GM21528 (cell line): ENCODE measurements at regions not wholly inside any gene's neighbourhood (a gene's known extent, or its start where the extent isn't known, plus 50 kb on each side); places are given as distances from the start of the nearest gene placed in this dataset.
A peak's percentile ranks its signal among the peaks of the same experiment; 100 is the strongest.
"Not testable (repeated sequence)": the region's sequence is repeated elsewhere in the genome, so short reads cannot be mapped to it uniquely, and the experiment has no call there.

Experiments
- ATAC-seq: cut with Tn5 transposase; IDR thresholded peaks from one replicate; pipeline ENCODE4 v1.9.1; 2021; ENCODE audit warnings: mild to moderate bottlenecking, moderate library complexity; ENCODE audit not compliant: unreplicated experiment, low FRiP score

- no peak for ATAC-seq
Observed at GRCh38 chr4:100907465-100908454, 389.9 kb upstream of the EMCN start.

DNA sequence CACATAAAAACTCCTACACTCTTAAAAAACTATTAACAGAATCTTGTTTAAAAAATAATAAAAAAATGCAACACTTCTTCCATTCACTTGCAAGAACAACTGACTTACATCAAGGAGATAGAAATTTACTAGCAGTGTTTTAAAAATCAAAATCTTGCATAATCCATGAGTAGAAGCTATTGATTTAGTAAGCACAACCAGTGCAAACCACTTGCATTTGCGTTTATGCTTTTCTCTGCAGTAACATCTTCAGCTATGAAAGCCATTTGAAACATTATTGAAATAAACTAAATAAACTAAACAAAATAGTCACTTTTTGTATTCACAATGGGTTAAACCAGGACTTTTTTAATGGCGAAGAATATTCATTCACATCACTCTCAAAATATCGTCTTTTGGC is 389.2 kb upstream of the EMCN start:
- ATAC-seq: no peak

DNA sequence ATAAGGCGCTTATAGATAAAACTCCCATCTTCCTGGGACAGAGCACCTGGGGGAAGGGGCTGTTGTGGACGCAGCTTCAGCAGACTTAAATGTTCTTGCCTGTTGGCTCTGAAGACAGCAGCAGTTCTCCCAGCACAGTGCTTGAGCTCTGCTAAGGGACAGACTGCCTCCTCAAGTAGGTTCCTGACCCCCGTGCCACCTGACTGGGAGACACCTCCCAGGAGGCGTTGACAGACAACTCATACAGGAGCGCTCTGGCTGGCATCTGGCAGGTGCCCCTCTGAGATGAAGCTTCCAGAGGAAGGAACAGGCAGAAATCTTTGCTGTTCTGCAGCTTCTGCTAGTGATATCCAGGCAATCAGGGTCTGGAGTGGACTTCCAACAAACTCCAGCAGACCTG is 383.1 kb upstream of the EMCN start:
- ATAC-seq: not testable (repeated sequence)

- ATAC-seq: no peak
Observed at GRCh38 chr4:100900134-100900533, 382.3 kb upstream of the EMCN start.

- ATAC-seq: no peak
Observed at GRCh38 chr4:100898844-100899243, 381.0 kb upstream of the EMCN start.

- peak; percentile 94 for ATAC-seq
Observed at GRCh38 chr4:100895556-100896197, 377.9 kb upstream of the EMCN start.

- no peak for ATAC-seq
Observed at GRCh38 chr4:100894339-100894870, 376.6 kb upstream of the EMCN start.

DNA sequence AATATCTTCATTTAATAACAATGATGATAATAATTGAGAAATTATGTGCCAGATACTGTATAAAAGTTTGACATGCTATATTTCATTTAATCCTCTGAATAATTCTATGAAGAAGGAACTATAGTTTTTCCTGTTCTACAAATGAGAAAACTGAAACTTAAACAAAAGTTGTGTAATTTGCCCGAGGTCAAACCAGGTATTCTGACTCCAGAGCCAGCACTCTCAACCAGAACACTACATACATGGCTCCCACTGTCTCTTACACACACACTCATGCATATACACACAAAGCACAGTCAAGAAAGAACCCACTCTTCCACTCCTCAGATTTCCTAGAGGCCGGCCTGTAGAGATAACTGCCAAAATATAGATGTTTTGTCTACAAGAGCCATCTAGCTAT is 374.0 kb upstream of the EMCN start:
- ATAC-seq: no peak

- no peak for ATAC-seq
Observed at GRCh38 chr4:100889898-100890297, 372.1 kb upstream of the EMCN start.

DNA sequence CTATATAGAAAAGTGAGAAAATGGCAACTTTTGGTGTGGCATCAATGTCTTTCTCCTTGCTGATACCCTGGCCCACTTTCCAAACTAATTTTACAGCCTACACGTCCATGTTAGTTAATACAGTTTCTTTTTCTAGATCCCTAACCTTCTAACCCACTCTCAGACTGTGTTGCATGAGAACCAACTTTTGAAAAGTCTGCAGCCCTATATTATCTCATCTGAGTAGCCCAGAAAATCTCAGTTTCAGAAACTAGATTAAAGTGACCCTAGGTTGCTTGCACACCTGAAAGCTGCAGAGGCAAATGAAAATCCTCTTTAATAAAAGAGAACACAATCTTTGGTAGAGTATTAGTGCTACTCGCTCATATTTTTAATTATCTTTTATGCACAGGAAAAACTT is 371.6 kb upstream of the EMCN start:
- peak; percentile 57 for ATAC-seq

- no peak for ATAC-seq
Observed at GRCh38 chr4:100882661-100883060, 364.8 kb upstream of the EMCN start.

DNA sequence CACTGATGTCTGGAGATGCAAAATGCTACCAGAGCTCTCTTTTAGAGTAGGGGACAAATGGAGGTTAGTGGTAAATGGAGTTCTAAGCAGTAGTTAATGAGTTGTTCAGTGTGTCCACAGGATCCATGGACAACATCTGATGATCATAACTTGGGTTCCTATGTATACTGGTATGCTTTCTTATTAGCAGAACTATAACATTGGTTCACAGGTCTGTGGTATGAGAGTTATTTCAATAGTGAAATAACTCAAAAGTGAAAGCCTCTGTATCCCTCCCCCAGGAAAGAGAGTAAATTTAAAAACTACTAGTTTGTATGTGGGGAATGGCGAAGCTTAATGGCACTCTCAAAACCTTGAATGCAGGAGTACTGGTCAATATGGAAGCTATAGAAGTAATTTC is 363.5 kb upstream of the EMCN start:
- ATAC-seq: no peak

DNA sequence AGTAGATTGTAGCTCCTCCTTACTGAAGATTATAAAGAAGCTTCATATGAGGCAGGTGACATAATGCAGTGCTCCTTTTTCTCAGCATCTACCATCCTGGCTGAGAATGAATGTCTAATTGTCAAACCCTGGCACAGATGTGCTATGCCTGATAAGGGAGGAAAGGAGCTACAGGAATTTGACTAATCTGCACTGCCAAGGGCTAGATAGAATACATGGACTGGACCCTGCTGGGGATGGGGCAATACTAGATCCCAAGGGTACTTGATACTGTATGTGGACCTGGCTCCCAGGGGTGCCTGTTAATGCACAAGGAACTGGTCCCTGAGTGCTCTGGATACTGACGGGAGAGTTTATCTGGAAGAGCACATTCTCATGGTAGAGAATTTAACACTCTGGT is 362.2 kb upstream of the EMCN start:
- ATAC-seq: no peak

- ATAC-seq: no peak
Observed at GRCh38 chr4:100879471-100879870, 361.6 kb upstream of the EMCN start.

DNA sequence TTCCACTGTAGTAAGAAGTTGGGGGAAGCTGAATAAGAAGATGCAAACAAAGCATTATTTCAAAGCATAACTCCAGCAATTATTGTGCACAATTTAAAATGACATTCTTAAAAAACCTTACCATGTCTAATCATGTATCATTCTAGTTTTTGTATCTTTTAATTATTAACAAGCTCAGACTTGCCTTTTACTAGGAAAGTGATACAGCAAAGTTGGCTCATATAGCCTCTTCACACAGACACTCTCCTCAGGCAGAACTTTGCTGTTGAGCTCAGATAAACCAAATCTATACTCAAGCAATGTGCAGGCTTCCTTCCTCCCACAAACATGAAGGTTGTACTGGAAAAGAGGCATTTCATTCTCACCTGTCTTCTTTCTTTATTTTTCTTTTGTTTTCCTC is 358.7 kb upstream of the EMCN start:
- ATAC-seq: no peak

DNA sequence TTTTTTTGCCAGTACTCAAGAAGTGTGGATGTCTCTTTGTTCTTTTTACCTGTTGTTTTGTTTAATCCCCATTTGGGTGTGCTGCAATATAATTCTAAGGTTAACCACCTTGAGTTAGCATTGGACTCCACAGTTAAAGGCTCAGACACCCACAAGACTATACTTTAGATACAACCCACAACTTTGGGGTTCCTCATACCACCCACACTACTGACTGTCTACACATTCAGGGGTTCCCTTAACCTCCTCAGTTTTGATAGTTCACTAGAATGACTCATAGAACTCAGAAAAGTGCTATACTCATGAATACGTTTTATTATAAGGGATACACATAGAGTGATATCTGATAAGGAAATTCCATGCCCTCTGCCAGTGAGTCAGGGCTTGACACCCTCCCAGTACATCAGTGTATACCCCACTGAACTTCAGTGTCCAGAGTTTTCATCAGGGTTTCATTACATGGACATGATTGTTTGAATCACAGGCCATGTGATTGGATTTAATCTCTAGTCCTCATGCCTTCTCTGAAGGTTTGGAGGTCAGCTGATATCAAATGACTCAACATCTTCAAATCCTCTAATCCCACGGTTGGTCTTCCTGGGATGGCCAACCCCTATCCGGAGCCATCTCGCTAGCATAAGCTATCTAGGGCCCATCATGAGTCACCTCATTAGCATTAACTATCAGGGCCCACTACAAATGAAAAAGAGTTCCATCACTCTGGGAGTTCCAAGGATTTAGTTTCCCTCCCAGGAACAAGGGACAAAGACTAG is 357.7 kb upstream of the EMCN start:
- ATAC-seq: no peak

GRCh38 chr4:100872811-100873210 is 355.0 kb upstream of the EMCN start:
- no peak for ATAC-seq

- no peak for ATAC-seq
Observed at GRCh38 chr4:100870940-100871772, 353.3 kb upstream of the EMCN start.

GRCh38 chr4:100869276-100869675 is 351.5 kb upstream of the EMCN start:
- ATAC-seq: no peak

DNA sequence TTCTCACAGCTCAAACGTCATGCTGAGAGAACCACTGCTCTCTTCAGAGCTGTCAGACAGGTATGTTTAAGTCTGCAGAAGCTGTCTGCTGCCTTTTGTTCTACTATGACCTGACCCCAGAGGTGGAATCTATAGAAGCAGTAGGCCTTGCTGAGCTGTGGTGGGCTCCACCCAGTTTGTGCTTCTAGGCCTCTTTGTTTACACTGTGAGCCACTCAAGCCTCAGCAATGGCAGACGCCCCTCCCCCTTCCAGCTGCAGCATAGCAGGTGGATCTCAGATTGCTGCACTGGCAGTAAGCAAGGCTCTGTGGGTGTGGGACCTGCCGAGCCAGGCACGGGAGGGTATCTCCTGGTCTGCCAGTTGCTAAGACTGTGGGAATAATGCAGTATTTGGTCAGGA is 350.5 kb upstream of the EMCN start:
- ATAC-seq: not testable (repeated sequence)
